ENCODE measurements at regions not wholly inside any gene's neighbourhood (a gene's known extent, or its start where the extent isn't known, plus 50 kb on each side); places are given as distances from the start of the nearest gene placed in this dataset.

- DNase-seq (ENCODE audit: low read depth in 3 of 3): no peak
These were observed 117.9 kb upstream of the PTPN1 start for GRCh38 chr20:50392138-50392866.

GRCh38 chr20:50393242-50393641 is 116.9 kb upstream of the PTPN1 start:
- DNase-seq (ENCODE audit: low read depth in 3 of 3): no peak

GRCh38 chr20:50393990-50394561 is 116.1 kb upstream of the PTPN1 start:
- DNase-seq (ENCODE audit: low read depth in 3 of 3): no peak

- no peak for DNase-seq (ENCODE audit: low read depth in 3 of 3)
These were observed 115.6 kb upstream of the PTPN1 start for GRCh38 chr20:50394569-50394968.

- DNase-seq (ENCODE audit: low read depth in 3 of 3): no peak
These were observed 114.9 kb upstream of the PTPN1 start for GRCh38 chr20:50395251-50395729.

- no peak for DNase-seq (ENCODE audit: low read depth in 3 of 3)
These were observed 114.2 kb upstream of the PTPN1 start for GRCh38 chr20:50395914-50396488.

- DNase-seq (ENCODE audit: low read depth in 3 of 3): no peak
These were observed 113.6 kb upstream of the PTPN1 start for GRCh38 chr20:50396623-50397022.

- no peak for DNase-seq (ENCODE audit: low read depth in 3 of 3)
These were observed 113.1 kb upstream of the PTPN1 start for GRCh38 chr20:50397058-50397457.

- DNase-seq (ENCODE audit: low read depth in 3 of 3): no peak
These were observed 112.1 kb upstream of the PTPN1 start for GRCh38 chr20:50398064-50398463.

GRCh38 chr20:50398471-50398820 is 111.7 kb upstream of the PTPN1 start:
- DNase-seq (ENCODE audit: low read depth in 3 of 3): no peak

GRCh38 chr20:50398821-50399554 is 111.2 kb upstream of the PTPN1 start:
- DNase-seq (ENCODE audit: low read depth in 3 of 3): no peak

GRCh38 chr20:50399555-50399916 is 110.6 kb upstream of the PTPN1 start:
- no peak for DNase-seq (ENCODE audit: low read depth in 3 of 3)

GRCh38 chr20:50399917-50400704 is 110.1 kb upstream of the PTPN1 start:
- no peak for DNase-seq (ENCODE audit: low read depth in 3 of 3)

- no peak for DNase-seq (ENCODE audit: low read depth in 3 of 3)
These were observed 109.2 kb upstream of the PTPN1 start for GRCh38 chr20:50400705-50401586.

GRCh38 chr20:50401587-50402418 is 108.4 kb upstream of the PTPN1 start:
- DNase-seq (ENCODE audit: low read depth in 3 of 3): no peak

GRCh38 chr20:50403565-50404418 is 106.4 kb upstream of the PTPN1 start:
- no peak for DNase-seq (ENCODE audit: low read depth in 3 of 3)

GRCh38 chr20:50404419-50405234 is 105.6 kb upstream of the PTPN1 start:
- DNase-seq (ENCODE audit: low read depth in 3 of 3): no peak
